Heart left ventricle (tissue), 16 donors: ENCODE measurements at regions not wholly inside any gene's neighbourhood (a gene's known extent, or its start where the extent isn't known, plus 50 kb on each side); places are given as distances from the start of the nearest gene placed in this dataset.

Experiments used
- ATAC-seq, 4 donors: fragments of 200-7000 bp; cut with Tn5 transposase; one replicate each; pipeline ENCODE4 v1.9.1; 2020 to 2022; ENCODE audit warnings: moderate library complexity in 4 of 4, mild to moderate bottlenecking in 3 of 4, moderate number of reproducible peaks in 1 of 4
- DNase-seq, 5 donors: peaks; one replicate each; pipeline ENCODE4 v3.0.0-alpha.2; 2020
- H3K27ac ChIP-seq, 12 donors: fragments of 200-600 bp; sonication (generic) in 4 of 12; one replicate each; pipeline versions ENCODE4 v1.5.0 to v1.8.0; 2016 to 2022; ENCODE audit warnings: mild to moderate bottlenecking in 2 of 12
- H3K27me3 ChIP-seq, 9 donors: fragments of 200-600 bp; sonication (generic) in 2 of 9; one replicate each; pipeline versions ENCODE4 v1.5.1 to v1.8.0; 2016 to 2022; ENCODE audit warnings: mild to moderate bottlenecking in 3 of 9
- H3K36me3 ChIP-seq, 9 donors: fragments of 200-600 bp; sonication (generic) in 2 of 9; one replicate each; pipeline versions ENCODE4 v1.5.0 to v1.8.0; 2018 to 2022; ENCODE audit warnings: mild to moderate bottlenecking in 2 of 9
- H3K4me1 ChIP-seq, 12 donors: fragments of 200-600 bp; sonication (generic) in 4 of 12; one replicate each; pipeline versions ENCODE4 v1.5.0 to v1.8.0; 2016 to 2022; ENCODE audit warnings: mild to moderate bottlenecking in 3 of 12
- H3K4me3 ChIP-seq, 12 donors: fragments of 200-600 bp; sonication (generic) in 4 of 12; one replicate each; pipeline versions ENCODE4 v1.5.0 to v1.8.0; 2017 to 2022; ENCODE audit warnings: mild to moderate bottlenecking in 9 of 12, moderate library complexity in 4 of 12
- H3K9me3 ChIP-seq, 12 donors: fragments of 200-600 bp; sonication (generic) in 4 of 12; one replicate each; pipeline versions ENCODE4 v1.5.0 to v1.8.0; 2016 to 2022; ENCODE audit warnings: mild to moderate bottlenecking in 1 of 12
- POLR2A ChIP-seq, 2 donors: fragments of 450-650 bp; IDR thresholded peaks; one replicate each; pipeline ENCODE4 v1.6.1; 2017; ENCODE audit warnings: antibody characterized with exemption in 2 of 2, mild to moderate bottlenecking in 2 of 2, moderate library complexity in 2 of 2
- WGBS, 4 donors: extraction: QIAGEN DNeasy Blood & Tissue Kit in 2 of 4; methylation state at CpG; one replicate each; pipeline versions ENCODE4 v1.1.5 to v1.1.7; 2013 to 2018; 5-methylcytosine and 5-hydroxymethylcytosine counted together
- intact Hi-C, 10 donors: fragments of 100-400 bp; cut with DNase I; formaldehyde crosslinking; loops; one replicate each; pipeline versions ENCODE4 v1.11.1 to v1.14.2; 2022
- TF ChIP-seq, protein P1 (sequence below), 12 donors: fragments of 200-600 bp; sonication (generic) in 4 of 12; IDR thresholded peaks; one replicate each; pipeline versions ENCODE4 v1.5.0 to v1.8.0; 2018 to 2022; ENCODE audit warnings: antibody characterized with exemption in 12 of 12, mild to moderate bottlenecking in 5 of 12
- donor health status: ischemic (EF 13 %, LVEDD 7.1; RV severe dilation, severe dysfunction).
- donor health status: healthy with polysubstance abuse.
- donor health status: DM: no; HTN: yes; CAD: no.
- donor health status: DM: no; HTN: no; CAD: no.
- donor health status: ischemic (EF 25% LVEDD 6.9; RV normal size, moderate dysfunction).
- donor health status: ischemic (EF 25% LVEDD 5.7; RV mildly dilated, moderate dysfunction).
- donor health status: healthy.
- donor health status: DM: yes; HTN: yes; CAD: no.
- donor health status: ischemic (EF 35%, LVEDD 5.7; RV mildly dilated, moderate dysfunction).
- donor health status: nonischemic (EF 11% LVEDD 7.7; RV severe dilation, severe dysfunction).
- donor health status: DM: yes; HTN: yes; CAD: no.
- donor health status: PGD.
- donor health status: ischemic (EF 29% LVEDD 5.4; RV normal size, mild dysfunction).
- donor health status: nonischemic (EF 23%, LVEDD 6.1; RV moderate dilation, normal function).

DNA sequence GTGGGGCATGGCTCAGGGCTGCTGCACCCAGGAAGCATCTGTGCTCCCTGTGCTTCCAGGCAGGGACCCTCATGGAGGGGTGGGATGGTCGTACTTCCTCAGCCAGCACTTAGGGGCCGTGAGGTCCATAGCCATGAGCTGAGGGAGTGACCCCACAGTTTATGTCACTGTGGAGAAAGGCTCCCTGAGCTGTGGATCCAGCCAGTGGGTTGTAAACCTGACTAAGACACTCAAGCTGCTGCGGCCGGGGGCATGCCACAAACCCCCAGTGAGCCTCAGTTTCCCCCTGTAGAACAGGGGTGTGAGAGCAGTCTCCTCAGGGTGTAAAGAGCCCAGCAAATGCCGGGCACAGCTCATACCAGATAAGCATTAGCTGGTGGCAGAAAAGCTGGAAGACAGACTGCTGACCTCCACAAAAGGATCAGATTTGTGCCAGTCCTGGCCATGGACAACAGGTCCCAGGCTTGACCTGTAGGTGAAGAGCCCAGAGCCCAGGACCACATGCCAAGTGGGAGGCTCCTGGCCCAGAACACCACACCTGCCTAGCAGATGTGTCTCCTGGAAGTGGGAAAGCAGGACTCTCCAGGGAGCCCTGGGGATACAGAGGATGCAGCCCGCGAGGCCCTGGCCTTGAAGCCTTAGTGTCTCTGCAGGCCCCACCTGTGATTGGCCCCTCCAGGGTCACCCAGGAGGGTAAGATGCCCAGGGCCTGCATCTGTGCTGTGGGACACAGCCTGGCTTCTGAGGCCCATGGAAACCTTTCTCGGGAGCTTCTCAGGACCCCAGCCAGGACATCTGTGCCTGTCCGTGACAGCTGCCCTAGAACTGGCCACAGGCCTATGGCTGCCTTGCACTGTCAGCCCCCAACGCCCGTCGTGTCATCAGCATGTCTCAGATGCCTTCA lies 78.1 kb upstream of the RET start:
- DNase-seq: peak in 1 of 5 donors; percentile 11
- no peak for ATAC-seq
- Histone ChIP-seq H3K27ac (no peak overlapping the region), H3K4me3 (no peak overlapping the region), H3K27me3 (no peaks in the 10 kb centered on the region), H3K9me3 (no peaks in the 10 kb centered on the region), H3K36me3 (no peaks in the 10 kb centered on the region), H3K4me1 (no peaks in the 10 kb centered on the region)
- WGBS, 4 donors: 79 to 87% (median 83%) methylated on average over 7 to 12 of the region's 12 CpGs
- TF ChIP-seq POLR2A (IDR thresholded peaks at IDR 0.05): no peak
- TF ChIP-seq, protein P1, sequence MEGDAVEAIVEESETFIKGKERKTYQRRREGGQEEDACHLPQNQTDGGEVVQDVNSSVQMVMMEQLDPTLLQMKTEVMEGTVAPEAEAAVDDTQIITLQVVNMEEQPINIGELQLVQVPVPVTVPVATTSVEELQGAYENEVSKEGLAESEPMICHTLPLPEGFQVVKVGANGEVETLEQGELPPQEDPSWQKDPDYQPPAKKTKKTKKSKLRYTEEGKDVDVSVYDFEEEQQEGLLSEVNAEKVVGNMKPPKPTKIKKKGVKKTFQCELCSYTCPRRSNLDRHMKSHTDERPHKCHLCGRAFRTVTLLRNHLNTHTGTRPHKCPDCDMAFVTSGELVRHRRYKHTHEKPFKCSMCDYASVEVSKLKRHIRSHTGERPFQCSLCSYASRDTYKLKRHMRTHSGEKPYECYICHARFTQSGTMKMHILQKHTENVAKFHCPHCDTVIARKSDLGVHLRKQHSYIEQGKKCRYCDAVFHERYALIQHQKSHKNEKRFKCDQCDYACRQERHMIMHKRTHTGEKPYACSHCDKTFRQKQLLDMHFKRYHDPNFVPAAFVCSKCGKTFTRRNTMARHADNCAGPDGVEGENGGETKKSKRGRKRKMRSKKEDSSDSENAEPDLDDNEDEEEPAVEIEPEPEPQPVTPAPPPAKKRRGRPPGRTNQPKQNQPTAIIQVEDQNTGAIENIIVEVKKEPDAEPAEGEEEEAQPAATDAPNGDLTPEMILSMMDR (IDR thresholded peaks at IDR 0.05): no peak
- intact Hi-C loops: no loop called here

DNA sequence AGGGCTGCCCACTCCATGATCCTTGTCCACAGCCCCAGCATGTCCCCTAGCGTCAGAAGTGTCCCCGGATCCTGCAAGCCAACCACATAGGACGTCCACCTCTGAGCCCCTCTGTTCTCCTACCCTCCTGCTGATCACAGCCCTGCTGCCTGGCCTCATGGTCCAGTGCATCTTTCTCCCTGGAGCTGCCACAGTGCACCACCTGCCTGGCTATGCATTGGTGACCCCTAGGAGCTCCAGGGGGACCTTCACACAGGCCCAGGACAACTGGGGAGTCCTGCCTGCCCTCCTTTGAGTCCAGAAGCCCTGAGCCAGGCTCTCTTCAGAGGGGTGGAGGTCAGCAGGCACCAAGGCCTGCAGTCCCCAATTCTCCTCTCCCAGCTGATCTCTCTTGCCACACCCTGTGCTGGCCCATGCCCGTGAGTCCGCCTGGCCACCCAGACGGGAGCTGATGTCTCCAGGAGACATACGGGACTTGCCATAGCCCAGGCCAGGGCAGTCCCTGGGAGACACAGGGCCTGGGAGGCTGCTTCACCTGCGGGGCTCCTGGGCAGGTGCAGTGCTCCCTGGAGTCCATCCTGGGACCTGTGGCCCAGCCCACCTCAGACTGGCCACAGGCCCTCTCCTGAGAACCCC lies 77.4 kb upstream of the RET start:
- no peaks in the 10 kb centered on the region for H3K9me3 ChIP-seq
- H3K4me3 ChIP-seq: no peak overlapping the region
- no peaks in the 10 kb centered on the region for H3K36me3 ChIP-seq
- TF ChIP-seq, protein P1 (IDR thresholded peaks at IDR 0.05): no peak
- no peak for TF ChIP-seq POLR2A (IDR thresholded peaks at IDR 0.05)
- no peak overlapping the region for H3K27ac ChIP-seq
- peak in 1 of 5 donors; percentile 60 for DNase-seq
- no peaks in the 10 kb centered on the region for H3K27me3 ChIP-seq
- intact Hi-C loops: no loop called here
- 89 to 92% (median 92%) methylated on average over 4 to 8 of the region's 8 CpGs for WGBS, 4 donors
- ATAC-seq: no peak
- no peaks in the 10 kb centered on the region for H3K4me1 ChIP-seq

- H3K9me3 ChIP-seq: no peaks in the 10 kb centered on the region
- no peak overlapping the region for H3K4me3 ChIP-seq
- DNase-seq (peak in 1 of 5 donors; percentile 31), ATAC-seq (no peak)
- no peaks in the 10 kb centered on the region for H3K4me1 ChIP-seq
- TF ChIP-seq, protein P1 (IDR thresholded peaks at IDR 0.05): no peak
- no peak for TF ChIP-seq POLR2A (IDR thresholded peaks at IDR 0.05)
- intact Hi-C loops: no loop called here
- no peak overlapping the region for H3K27ac ChIP-seq
- H3K27me3 ChIP-seq: no peaks in the 10 kb centered on the region
- WGBS, 4 donors: 92 to 97% (median 96%) methylated on average over 2 to 3 of the region's 3 CpGs
- no peaks in the 10 kb centered on the region for H3K36me3 ChIP-seq
These were observed 76.9 kb upstream of the RET start for GRCh38 chr10:43000021-43000411.

DNA sequence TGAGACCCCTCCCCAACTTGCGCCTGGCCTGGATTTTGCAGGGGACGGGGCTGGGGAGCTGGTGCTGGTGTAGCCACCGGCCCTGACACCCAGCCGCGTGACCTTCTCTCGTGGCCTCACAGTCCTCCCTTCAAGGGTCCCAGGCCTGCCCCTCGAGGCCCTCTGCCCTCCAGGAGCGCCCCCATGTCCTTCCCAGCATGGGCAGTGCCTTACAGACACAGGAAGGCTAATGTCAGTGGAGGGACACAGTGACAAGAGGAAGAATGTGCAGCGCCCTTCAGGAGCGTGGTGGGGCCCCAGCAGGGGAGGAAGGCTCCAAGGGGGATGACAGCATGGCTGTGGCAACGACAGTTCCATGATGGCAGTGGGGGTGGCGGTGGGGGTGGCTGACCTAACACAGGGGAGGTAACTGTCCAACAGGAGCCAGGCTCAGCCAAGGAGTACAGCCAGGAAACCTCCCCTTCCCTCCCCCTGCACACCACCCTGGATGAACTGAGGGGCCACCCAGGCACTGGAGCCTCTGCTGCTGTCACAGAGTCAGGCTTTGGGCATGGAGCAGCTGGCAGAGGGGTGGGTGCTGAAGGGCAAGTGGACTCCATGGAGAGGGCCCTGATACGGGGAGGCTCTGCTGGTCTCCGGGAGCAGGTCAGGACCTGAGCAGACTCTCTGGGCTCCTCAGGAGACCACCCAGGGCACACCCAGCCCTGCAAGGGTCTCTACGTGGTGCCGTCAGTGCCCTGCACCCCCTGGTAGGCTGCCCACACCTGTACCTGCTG lies 76.0 kb upstream of the RET start:
- intact Hi-C loops: no loop called here
- Histone ChIP-seq H3K4me1 (no peaks in the 10 kb centered on the region), H3K4me3 (no peak overlapping the region), H3K27ac (no peak overlapping the region), H3K9me3 (no peaks in the 10 kb centered on the region), H3K27me3 (no peaks in the 10 kb centered on the region), H3K36me3 (no peaks in the 10 kb centered on the region)
- DNase-seq (peak in 1 of 5 donors; percentile 29), ATAC-seq (no peak)
- no peak for TF ChIP-seq POLR2A (IDR thresholded peaks at IDR 0.05)
- TF ChIP-seq, protein P1 (IDR thresholded peaks at IDR 0.05): no peak
- WGBS, 4 donors: 62 to 72% (median 68%) methylated on average over 12 to 16 of the region's 16 CpGs
